Heart left ventricle (tissue), 16 donors: ENCODE measurements at regions not wholly inside any gene's neighbourhood (a gene's known extent, or its start where the extent isn't known, plus 50 kb on each side); places are given as distances from the start of the nearest gene placed in this dataset.

Experiments used
- ATAC-seq, 4 donors: fragments of 200-7000 bp; cut with Tn5 transposase; one replicate each; pipeline ENCODE4 v1.9.1; 2020 to 2022; ENCODE audit warnings: moderate library complexity in 4 of 4, mild to moderate bottlenecking in 3 of 4, moderate number of reproducible peaks in 1 of 4
- DNase-seq, 5 donors: peaks; one replicate each; pipeline ENCODE4 v3.0.0-alpha.2; 2020
- H3K27ac ChIP-seq, 12 donors: fragments of 200-600 bp; sonication (generic) in 4 of 12; one replicate each; pipeline versions ENCODE4 v1.5.0 to v1.8.0; 2016 to 2022; ENCODE audit warnings: mild to moderate bottlenecking in 2 of 12
- H3K27me3 ChIP-seq, 9 donors: fragments of 200-600 bp; sonication (generic) in 2 of 9; one replicate each; pipeline versions ENCODE4 v1.5.1 to v1.8.0; 2016 to 2022; ENCODE audit warnings: mild to moderate bottlenecking in 3 of 9
- H3K36me3 ChIP-seq, 9 donors: fragments of 200-600 bp; sonication (generic) in 2 of 9; one replicate each; pipeline versions ENCODE4 v1.5.0 to v1.8.0; 2018 to 2022; ENCODE audit warnings: mild to moderate bottlenecking in 2 of 9
- H3K4me1 ChIP-seq, 12 donors: fragments of 200-600 bp; sonication (generic) in 4 of 12; one replicate each; pipeline versions ENCODE4 v1.5.0 to v1.8.0; 2016 to 2022; ENCODE audit warnings: mild to moderate bottlenecking in 3 of 12
- H3K4me3 ChIP-seq, 12 donors: fragments of 200-600 bp; sonication (generic) in 4 of 12; one replicate each; pipeline versions ENCODE4 v1.5.0 to v1.8.0; 2017 to 2022; ENCODE audit warnings: mild to moderate bottlenecking in 9 of 12, moderate library complexity in 4 of 12
- H3K9me3 ChIP-seq, 12 donors: fragments of 200-600 bp; sonication (generic) in 4 of 12; one replicate each; pipeline versions ENCODE4 v1.5.0 to v1.8.0; 2016 to 2022; ENCODE audit warnings: mild to moderate bottlenecking in 1 of 12
- CTCF ChIP-seq, 12 donors: fragments of 200-600 bp; sonication (generic) in 4 of 12; IDR thresholded peaks; one replicate each; pipeline versions ENCODE4 v1.5.0 to v1.8.0; 2018 to 2022; ENCODE audit warnings: antibody characterized with exemption in 12 of 12, mild to moderate bottlenecking in 5 of 12
- POLR2A ChIP-seq, 2 donors: fragments of 450-650 bp; IDR thresholded peaks; one replicate each; pipeline ENCODE4 v1.6.1; 2017; ENCODE audit warnings: antibody characterized with exemption in 2 of 2, mild to moderate bottlenecking in 2 of 2, moderate library complexity in 2 of 2
- WGBS, 4 donors: extraction: QIAGEN DNeasy Blood & Tissue Kit in 2 of 4; methylation state at CpG; one replicate each; pipeline versions ENCODE4 v1.1.5 to v1.1.7; 2013 to 2018; 5-methylcytosine and 5-hydroxymethylcytosine counted together
- intact Hi-C, 10 donors: fragments of 100-400 bp; cut with DNase I; formaldehyde crosslinking; loops; one replicate each; pipeline versions ENCODE4 v1.11.1 to v1.14.2; 2022
- donor health status: ischemic (EF 13 %, LVEDD 7.1; RV severe dilation, severe dysfunction).
- donor health status: healthy with polysubstance abuse.
- donor health status: DM: no; HTN: yes; CAD: no.
- donor health status: DM: no; HTN: no; CAD: no.
- donor health status: ischemic (EF 25% LVEDD 6.9; RV normal size, moderate dysfunction).
- donor health status: ischemic (EF 25% LVEDD 5.7; RV mildly dilated, moderate dysfunction).
- donor health status: healthy.
- donor health status: DM: yes; HTN: yes; CAD: no.
- donor health status: ischemic (EF 35%, LVEDD 5.7; RV mildly dilated, moderate dysfunction).
- donor health status: nonischemic (EF 11% LVEDD 7.7; RV severe dilation, severe dysfunction).
- donor health status: DM: yes; HTN: yes; CAD: no.
- donor health status: PGD.
- donor health status: ischemic (EF 29% LVEDD 5.4; RV normal size, mild dysfunction).
- donor health status: nonischemic (EF 23%, LVEDD 6.1; RV moderate dilation, normal function).

GRCh38 chr4:36445480-36445879 lies 164.1 kb downstream of the DTHD1 start:
- DNase-seq, result no peak
- Histone ChIP-seq H3K4me1 (no peaks in the 10 kb centered on the region), H3K27me3 (no peaks in the 10 kb centered on the region), H3K27ac (no peak overlapping the region), H3K9me3 (no peaks in the 10 kb centered on the region), H3K4me3 (no peak overlapping the region), H3K36me3 (no peaks in the 10 kb centered on the region)
- intact Hi-C loops, result no loop called here
- ATAC-seq, result no peak
- TF ChIP-seq POLR2A (IDR thresholded peaks at IDR 0.05), result no peak
- TF ChIP-seq CTCF (IDR thresholded peaks at IDR 0.05), result no peak
- WGBS, 4 donors, result 77 to 82% (median 81%) methylated on average over 2 of the region's 2 CpGs

DNA sequence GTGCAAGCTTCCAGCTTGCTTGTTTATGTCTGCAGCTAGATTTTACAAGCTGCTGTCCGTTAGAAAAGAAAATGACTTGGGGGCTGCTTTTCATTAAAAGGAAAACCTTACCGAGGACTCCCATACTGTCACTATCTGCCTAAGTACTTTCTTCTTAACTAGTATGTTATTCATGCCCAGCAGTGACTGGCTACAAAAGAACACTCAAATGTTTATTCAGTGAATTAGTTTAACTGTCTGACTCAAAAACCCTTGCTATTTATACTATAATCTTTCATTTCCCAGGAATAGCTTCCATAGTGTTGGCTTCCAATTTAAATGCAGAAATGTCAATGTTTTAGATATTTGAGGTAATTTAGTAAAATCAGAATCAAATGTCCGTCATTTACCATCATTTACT lies 164.9 kb downstream of the DTHD1 start:
- H3K9me3 ChIP-seq, result no peaks in the 10 kb centered on the region
- DNase-seq, result no peak
- no peak overlapping the region for H3K27ac ChIP-seq
- TF ChIP-seq CTCF (IDR thresholded peaks at IDR 0.05), result no peak
- TF ChIP-seq POLR2A (IDR thresholded peaks at IDR 0.05), result no peak
- H3K27me3 ChIP-seq, result no peaks in the 10 kb centered on the region
- no peaks in the 10 kb centered on the region for H3K4me1 ChIP-seq
- WGBS, 4 donors, result 68 to 74% (median 71%) methylated on average over 3 of the region's 3 CpGs
- H3K36me3 ChIP-seq, result no peaks in the 10 kb centered on the region
- no peak overlapping the region for H3K4me3 ChIP-seq
- ATAC-seq, result no peak
- intact Hi-C loops, result no loop called here

DNA sequence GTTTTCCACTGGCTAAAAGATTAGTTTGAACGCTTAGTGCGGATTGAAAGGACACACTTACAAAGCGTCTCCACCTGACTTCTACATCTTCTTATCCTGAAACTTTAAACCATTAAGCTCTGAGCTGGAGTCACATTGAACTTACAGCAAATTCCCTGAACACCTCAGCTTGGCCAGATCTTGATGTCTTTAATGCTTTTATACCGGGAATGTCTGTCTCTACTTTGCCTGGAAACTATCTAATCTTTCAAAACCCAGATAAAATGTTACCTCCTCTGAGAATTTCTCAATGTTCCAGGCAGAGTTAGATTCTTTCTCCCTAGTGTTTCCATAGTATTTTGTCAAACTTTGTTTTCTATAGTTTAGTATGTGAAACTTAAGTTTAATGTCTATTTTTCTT lies 179.9 kb downstream of the DTHD1 start:
- 42 to 59% (median 50%) methylated on average over 4 of the region's 4 CpGs for WGBS, 4 donors
- no peak for ATAC-seq

DNA sequence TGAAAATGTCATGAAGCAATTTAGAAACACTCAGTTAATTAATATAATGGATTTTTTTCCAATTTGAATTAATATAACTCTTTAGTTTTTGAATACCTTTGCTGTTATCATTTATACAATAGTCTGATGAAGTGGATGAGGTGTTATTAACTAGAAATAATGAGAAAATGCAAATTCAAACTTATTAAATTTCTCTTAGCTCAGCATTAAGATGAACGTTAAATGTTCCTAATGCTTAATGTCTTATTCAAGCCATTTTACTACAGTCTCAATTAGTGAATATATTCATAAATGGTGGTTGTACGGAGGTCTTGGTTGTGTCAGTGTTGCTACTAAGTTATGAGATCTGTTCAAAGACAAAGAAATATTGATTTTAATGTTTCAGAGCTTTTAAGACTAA lies 186.3 kb downstream of the DTHD1 start:
- DNase-seq, result no peak
- Histone ChIP-seq H3K27ac (no peak overlapping the region), H3K9me3 (no peaks in the 10 kb centered on the region), H3K4me1 (no peaks in the 10 kb centered on the region), H3K27me3 (no peaks in the 10 kb centered on the region), H3K36me3 (no peaks in the 10 kb centered on the region), H3K4me3 (no peak overlapping the region)
- ATAC-seq, result no peak
- intact Hi-C loops, result no loop called here
- 43 to 94% (median 57%) methylated on average over 2 of the region's 2 CpGs for WGBS, 4 donors
- TF ChIP-seq POLR2A (IDR thresholded peaks at IDR 0.05), result no peak
- TF ChIP-seq CTCF (IDR thresholded peaks at IDR 0.05), result no peak

More for the DNA sequence above, 179.9 kb downstream of the DTHD1 start:
- no peaks in the 10 kb centered on the region for H3K4me1 ChIP-seq
- no peak overlapping the region for H3K4me3 ChIP-seq
- DNase-seq, result no peak
- no peaks in the 10 kb centered on the region for H3K36me3 ChIP-seq
- H3K27ac ChIP-seq, result no peak overlapping the region
- no peaks in the 10 kb centered on the region for H3K27me3 ChIP-seq
- TF ChIP-seq POLR2A (IDR thresholded peaks at IDR 0.05), result no peak
- TF ChIP-seq CTCF (IDR thresholded peaks at IDR 0.05), result no peak
- intact Hi-C loops, result no loop called here
- peaks cover 0 to 6% (median 0%) of the 10 kb centered on the region in 12 donors for H3K9me3 ChIP-seq
